ENCODE measurements at regions not wholly inside any gene's neighbourhood (a gene's known extent, or its start where the extent isn't known, plus 50 kb on each side); places are given as distances from the start of the nearest gene placed in this dataset.

- H3K27ac Mint-ChIP-seq = no peak overlapping the region
- peaks cover 20% of the 10 kb centered on the region for H3K27me3 Mint-ChIP-seq (ENCODE audit: low read depth, poor library complexity)
- peaks cover 9% of the 10 kb centered on the region for H3K9me3 Mint-ChIP-seq
Measured at GRCh38 chr20:58016779-58017178, 211.7 kb downstream of the ANKRD60 start.

GRCh38 chr20:58014628-58015315, 213.7 kb downstream of the ANKRD60 start:
- Mint-ChIP-seq H3K27me3 (ENCODE audit: low read depth, poor library complexity) (peaks cover 26% of the 10 kb centered on the region), H3K36me3 (ENCODE audit: low read depth) (no peaks in the 10 kb centered on the region), H3K9me3 (peaks cover 9% of the 10 kb centered on the region), H3K4me1 (peaks cover 40% of the 10 kb centered on the region), H3K4me3 (no peak overlapping the region), H3K27ac (no peak overlapping the region)
- no peak for TF ChIP-seq CTCF (IDR thresholded peaks at IDR 0.05)
- DNase-seq = no peak

More at GRCh38 chr20:58016779-58017178, 211.7 kb downstream of the ANKRD60 start:
- Mint-ChIP-seq H3K36me3 (ENCODE audit: low read depth) (no peaks in the 10 kb centered on the region), H3K4me3 (no peak overlapping the region), H3K4me1 (peaks cover 39% of the 10 kb centered on the region)
- TF ChIP-seq CTCF (IDR thresholded peaks at IDR 0.05) = no peak
- no peak for DNase-seq

GRCh38 chr20:58012731-58013510, 215.5 kb downstream of the ANKRD60 start:
- TF ChIP-seq CTCF (IDR thresholded peaks at IDR 0.05) = no peak
- H3K36me3 Mint-ChIP-seq (ENCODE audit: low read depth) = no peaks in the 10 kb centered on the region
- peaks cover 9% of the 10 kb centered on the region for H3K9me3 Mint-ChIP-seq
- no peak overlapping the region for H3K4me3 Mint-ChIP-seq
- H3K27ac Mint-ChIP-seq = no peak overlapping the region
- no peak for DNase-seq
- H3K27me3 Mint-ChIP-seq (ENCODE audit: low read depth, poor library complexity) = peaks cover 36% of the 10 kb centered on the region
- peaks cover 40% of the 10 kb centered on the region for H3K4me1 Mint-ChIP-seq

- Mint-ChIP-seq H3K4me3 (no peak overlapping the region), H3K36me3 (ENCODE audit: low read depth) (no peaks in the 10 kb centered on the region), H3K9me3 (peaks cover 9% of the 10 kb centered on the region), H3K4me1 (peaks cover 37% of the 10 kb centered on the region), H3K27me3 (ENCODE audit: low read depth, poor library complexity) (peaks cover 27% of the 10 kb centered on the region), H3K27ac (no peak overlapping the region)
- no peak for TF ChIP-seq CTCF (IDR thresholded peaks at IDR 0.05)
- no peak for DNase-seq
Measured at GRCh38 chr20:58011947-58012610, 216.4 kb downstream of the ANKRD60 start.

- Mint-ChIP-seq H3K9me3 (peaks cover 9% of the 10 kb centered on the region), H3K4me1 (peaks cover 33% of the 10 kb centered on the region), H3K27me3 (ENCODE audit: low read depth, poor library complexity) (peaks cover 33% of the 10 kb centered on the region), H3K4me3 (no peak overlapping the region), H3K27ac (no peak overlapping the region), H3K36me3 (ENCODE audit: low read depth) (no peaks in the 10 kb centered on the region)
- no peak for TF ChIP-seq CTCF (IDR thresholded peaks at IDR 0.05)
- DNase-seq = no peak
Measured at GRCh38 chr20:58011106-58011946, 217.1 kb downstream of the ANKRD60 start.
